PC-9 (cell line): ENCODE measurements at regions not wholly inside any gene's neighbourhood (a gene's known extent, or its start where the extent isn't known, plus 50 kb on each side); places are given as distances from the start of the nearest gene placed in this dataset.

Experiments
- EZH2 ChIP-seq: fragments of 200-600 bp; sonication (generic); IDR thresholded peaks from 2 replicates; pipeline ENCODE4 v1.8.0; 2017; ENCODE audit warnings: antibody characterized with exemption, low read depth
- TF ChIP-seq, protein P1 (sequence below): fragments of 200-600 bp; sonication (generic); conservative IDR thresholded peaks from 2 replicates; pipeline ENCODE4 v1.6.1; 2017; ENCODE audit warnings: mixed run types, antibody characterized with exemption, mild to moderate bottlenecking, moderate library complexity

DNA sequence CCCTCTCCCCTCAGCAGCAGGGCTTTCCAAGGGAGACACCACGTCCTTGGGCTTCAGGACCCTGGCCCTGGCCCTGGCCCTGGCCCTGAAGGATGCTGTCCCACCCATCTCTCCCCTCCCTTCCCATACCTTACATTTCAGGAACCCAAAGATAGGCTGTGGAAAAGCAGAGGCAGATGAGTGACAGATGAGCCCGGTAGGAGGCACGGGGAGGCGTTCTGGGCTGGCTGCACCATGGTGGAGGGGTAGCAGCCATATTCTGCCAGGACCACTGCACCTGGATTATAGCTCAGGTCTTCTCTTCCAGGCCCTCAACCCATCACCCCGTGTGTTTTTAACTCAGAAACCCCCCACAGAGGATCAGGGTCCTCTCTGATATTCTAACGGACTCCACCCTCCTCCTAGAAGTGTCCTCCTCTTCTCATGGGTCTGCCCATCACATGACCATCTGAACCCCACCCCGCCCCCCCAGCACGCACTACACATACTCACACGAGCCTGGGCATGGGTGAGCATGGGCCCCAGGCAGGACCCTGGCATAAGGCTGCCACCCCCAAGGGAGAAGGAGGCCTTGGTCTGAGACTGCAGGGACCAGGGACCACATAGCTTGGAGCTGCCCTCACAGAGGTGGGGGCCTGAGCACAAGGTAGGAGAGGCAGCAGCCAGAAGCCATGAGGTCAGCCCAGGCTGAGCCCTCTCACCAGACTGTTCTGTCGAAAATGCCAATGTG lies 220.8 kb upstream of the CDH4 start:
- no peak for TF ChIP-seq EZH2
- TF ChIP-seq, protein P1, sequence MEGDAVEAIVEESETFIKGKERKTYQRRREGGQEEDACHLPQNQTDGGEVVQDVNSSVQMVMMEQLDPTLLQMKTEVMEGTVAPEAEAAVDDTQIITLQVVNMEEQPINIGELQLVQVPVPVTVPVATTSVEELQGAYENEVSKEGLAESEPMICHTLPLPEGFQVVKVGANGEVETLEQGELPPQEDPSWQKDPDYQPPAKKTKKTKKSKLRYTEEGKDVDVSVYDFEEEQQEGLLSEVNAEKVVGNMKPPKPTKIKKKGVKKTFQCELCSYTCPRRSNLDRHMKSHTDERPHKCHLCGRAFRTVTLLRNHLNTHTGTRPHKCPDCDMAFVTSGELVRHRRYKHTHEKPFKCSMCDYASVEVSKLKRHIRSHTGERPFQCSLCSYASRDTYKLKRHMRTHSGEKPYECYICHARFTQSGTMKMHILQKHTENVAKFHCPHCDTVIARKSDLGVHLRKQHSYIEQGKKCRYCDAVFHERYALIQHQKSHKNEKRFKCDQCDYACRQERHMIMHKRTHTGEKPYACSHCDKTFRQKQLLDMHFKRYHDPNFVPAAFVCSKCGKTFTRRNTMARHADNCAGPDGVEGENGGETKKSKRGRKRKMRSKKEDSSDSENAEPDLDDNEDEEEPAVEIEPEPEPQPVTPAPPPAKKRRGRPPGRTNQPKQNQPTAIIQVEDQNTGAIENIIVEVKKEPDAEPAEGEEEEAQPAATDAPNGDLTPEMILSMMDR: no peak
